SU-DHL-6 (cell line): ENCODE measurements at regions not wholly inside any gene's neighbourhood (a gene's known extent, or its start where the extent isn't known, plus 50 kb on each side); places are given as distances from the start of the nearest gene placed in this dataset.

Experiments
- H2AFZ ChIP-seq: fragments of 200-600 bp; sonication (generic); 2 replicates; pipeline ENCODE4 v1.6.1; 2014; ENCODE audit warnings: low read depth, mild to moderate bottlenecking, moderate library complexity, mixed read lengths, antibody characterized with exemption, low read length; ENCODE audit not compliant: severe bottlenecking
- H3F3A ChIP-seq: fragments of 200-600 bp; shearing (Covaris generic); 2 replicates; pipeline ENCODE4 v1.6.0; 2016; ENCODE audit warnings: antibody characterized with exemption, mild to moderate bottlenecking; ENCODE audit not compliant: insufficient read depth
- H3K27ac ChIP-seq: fragments of 200-600 bp; sonication (generic); 2 replicates; pipeline ENCODE4 v1.5.1; 2016; ENCODE audit warnings: low read depth, mild to moderate bottlenecking, low read length, moderate library complexity, mixed read lengths
- H3K27me3 ChIP-seq: fragments of 200-600 bp; sonication (generic), shearing (Covaris generic); 2 replicates; pipeline ENCODE4 v1.6.0; 2014; ENCODE audit warnings: mild to moderate bottlenecking, low read length
- H3K36me3 ChIP-seq: fragments of 200-600 bp; sonication (generic); 2 replicates; pipeline ENCODE4 v1.6.1; 2014; ENCODE audit warnings: mild to moderate bottlenecking, low read length, mixed read lengths
- H3K4me2 ChIP-seq: fragments of 300-600, 200-600 bp; shearing (Covaris generic), sonication (generic); 2 replicates; pipeline ENCODE4 v1.6.0; 2014; ENCODE audit warnings: low read length, low read depth, mild to moderate bottlenecking; ENCODE audit not compliant: poor library complexity, severe bottlenecking
- H3K4me3 ChIP-seq: fragments of 200-600 bp; sonication (generic); 2 replicates; pipeline ENCODE4 v1.5.1; 2014; ENCODE audit warnings: antibody characterized with exemption, low read length, mild to moderate bottlenecking, mixed read lengths; ENCODE audit not compliant: insufficient read depth, poor library complexity, severe bottlenecking
- H3K79me2 ChIP-seq: fragments of 200-600 bp; sonication (generic); 2 replicates; pipeline ENCODE4 v1.6.1; 2014; ENCODE audit warnings: mild to moderate bottlenecking, low read length, moderate library complexity; ENCODE audit not compliant: insufficient read depth
- H3K9ac ChIP-seq: fragments of 200-600 bp; sonication (generic); 2 replicates; pipeline ENCODE4 v1.7.0; 2014; ENCODE audit warnings: mild to moderate bottlenecking, low read length
- H3K9me2 ChIP-seq: fragments of 200-600 bp; sonication (generic); replicated peaks from 2 replicates; pipeline ENCODE4 v1.6.1; 2014; ENCODE audit warnings: low read length; ENCODE audit not compliant: insufficient read depth
- H3K9me3 ChIP-seq: fragments of 200-600 bp; sonication (generic); 2 replicates; pipeline ENCODE4 v1.6.1; 2014; ENCODE audit warnings: low read length, mixed read lengths; ENCODE audit not compliant: insufficient read depth
- H4K20me1 ChIP-seq: fragments of 200-600 bp; sonication (generic); 2 replicates; pipeline ENCODE4 v1.6.1; 2014; ENCODE audit warnings: low read depth, mild to moderate bottlenecking, antibody characterized with exemption, low read length, moderate library complexity, mixed read lengths
- EZH2phosphoT487 ChIP-seq: fragments of 200-600 bp; sonication (generic), shearing (Covaris generic); conservative IDR thresholded peaks from 2 replicates; pipeline ENCODE4 v1.6.1; 2018; ENCODE audit warnings: mild to moderate bottlenecking, antibody characterized with exemption, low read length, moderate library complexity, mixed read lengths
- TF ChIP-seq, protein P1 (sequence below): fragments of 200-600 bp; sonication (generic); IDR thresholded peaks from one replicate; pipeline ENCODE4 v1.5.1; 2017; ENCODE audit warnings: antibody characterized with exemption, mild to moderate bottlenecking, low read length, moderate library complexity; ENCODE audit not compliant: insufficient read depth, poor library complexity, severe bottlenecking

GRCh38 chr11:11070976-11071375 is 213.1 kb upstream of the ZBED5 start:
- no peak overlapping the region for H3K4me2 ChIP-seq
- H2AFZ ChIP-seq, result no peak overlapping the region
- no peak overlapping the region for H3K4me3 ChIP-seq
- H4K20me1 ChIP-seq, result no peaks in the 10 kb centered on the region
- H3F3A ChIP-seq, result no peaks in the 10 kb centered on the region
- no peak overlapping the region for H3K9ac ChIP-seq
- no peak overlapping the region for H3K27ac ChIP-seq
- no peaks in the 10 kb centered on the region for H3K27me3 ChIP-seq
- no peaks in the 10 kb centered on the region for H3K79me2 ChIP-seq
- no peaks in the 10 kb centered on the region for H3K9me3 ChIP-seq
- H3K9me2 ChIP-seq, result no peaks in the 10 kb centered on the region
- H3K36me3 ChIP-seq, result no peaks in the 10 kb centered on the region
- TF ChIP-seq, protein P1, sequence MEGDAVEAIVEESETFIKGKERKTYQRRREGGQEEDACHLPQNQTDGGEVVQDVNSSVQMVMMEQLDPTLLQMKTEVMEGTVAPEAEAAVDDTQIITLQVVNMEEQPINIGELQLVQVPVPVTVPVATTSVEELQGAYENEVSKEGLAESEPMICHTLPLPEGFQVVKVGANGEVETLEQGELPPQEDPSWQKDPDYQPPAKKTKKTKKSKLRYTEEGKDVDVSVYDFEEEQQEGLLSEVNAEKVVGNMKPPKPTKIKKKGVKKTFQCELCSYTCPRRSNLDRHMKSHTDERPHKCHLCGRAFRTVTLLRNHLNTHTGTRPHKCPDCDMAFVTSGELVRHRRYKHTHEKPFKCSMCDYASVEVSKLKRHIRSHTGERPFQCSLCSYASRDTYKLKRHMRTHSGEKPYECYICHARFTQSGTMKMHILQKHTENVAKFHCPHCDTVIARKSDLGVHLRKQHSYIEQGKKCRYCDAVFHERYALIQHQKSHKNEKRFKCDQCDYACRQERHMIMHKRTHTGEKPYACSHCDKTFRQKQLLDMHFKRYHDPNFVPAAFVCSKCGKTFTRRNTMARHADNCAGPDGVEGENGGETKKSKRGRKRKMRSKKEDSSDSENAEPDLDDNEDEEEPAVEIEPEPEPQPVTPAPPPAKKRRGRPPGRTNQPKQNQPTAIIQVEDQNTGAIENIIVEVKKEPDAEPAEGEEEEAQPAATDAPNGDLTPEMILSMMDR, result no peak
- no peak for TF ChIP-seq EZH2phosphoT487

- Histone ChIP-seq H3K79me2 (no peaks in the 10 kb centered on the region), H3K4me2 (no peak overlapping the region), H3K9ac (no peak overlapping the region), H3K27me3 (no peaks in the 10 kb centered on the region), H3K27ac (no peak overlapping the region), H4K20me1 (no peaks in the 10 kb centered on the region), H3F3A (no peaks in the 10 kb centered on the region), H2AFZ (no peak overlapping the region), H3K36me3 (no peaks in the 10 kb centered on the region), H3K9me2 (no peaks in the 10 kb centered on the region), H3K9me3 (no peaks in the 10 kb centered on the region), H3K4me3 (no peak overlapping the region)
- TF ChIP-seq, protein P1, result no peak
- no peak for TF ChIP-seq EZH2phosphoT487
These were observed 212.3 kb upstream of the ZBED5 start for GRCh38 chr11:11069841-11070835.

DNA sequence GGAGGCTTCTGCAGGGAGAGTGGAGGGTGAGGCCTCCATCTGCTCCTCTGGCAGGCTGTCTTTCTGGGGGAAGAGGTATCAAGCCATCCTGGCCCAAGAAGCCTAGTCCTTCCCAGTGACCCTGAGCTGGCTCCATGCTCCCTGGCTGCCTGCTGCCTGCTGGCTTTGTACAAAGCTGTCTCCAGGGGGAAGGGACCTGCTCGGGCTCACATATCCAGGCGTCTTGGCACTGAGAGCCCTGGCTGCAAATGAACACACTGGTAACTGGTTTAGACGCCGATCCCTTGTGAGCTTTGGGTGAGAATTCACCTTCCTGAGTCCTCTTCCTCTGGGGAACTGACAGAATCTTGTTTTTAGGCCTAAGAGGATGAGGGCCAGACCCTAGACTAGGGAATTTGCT is 210.3 kb upstream of the ZBED5 start:
- Histone ChIP-seq H3K27ac (no peak overlapping the region), H3K9ac (no peak overlapping the region), H4K20me1 (no peaks in the 10 kb centered on the region), H3K79me2 (no peaks in the 10 kb centered on the region), H3K36me3 (no peaks in the 10 kb centered on the region), H3K9me2 (no peaks in the 10 kb centered on the region), H3F3A (no peaks in the 10 kb centered on the region), H3K4me3 (no peak overlapping the region), H3K9me3 (no peaks in the 10 kb centered on the region), H3K27me3 (no peaks in the 10 kb centered on the region), H2AFZ (no peak overlapping the region), H3K4me2 (no peak overlapping the region)
- TF ChIP-seq, protein P1, result no peak
- no peak for TF ChIP-seq EZH2phosphoT487
